GM10266 (cell line): ENCODE measurements at regions not wholly inside any gene's neighbourhood (a gene's known extent, or its start where the extent isn't known, plus 50 kb on each side); places are given as distances from the start of the nearest gene placed in this dataset.

Experiments used
- DNase-seq: peaks from one replicate; pipeline ENCODE4 v3.0.0; 2012; ENCODE audit errors: extremely low spot score
- TF ChIP-seq, protein P1 (sequence below): IDR thresholded peaks from 2 replicates; pipeline ENCODE4 v1.5.1; 2012; ENCODE audit warnings: mild to moderate bottlenecking, low read depth; ENCODE audit not compliant: control insufficient read depth, insufficient read depth; ENCODE audit errors: missing control alignments

DNA sequence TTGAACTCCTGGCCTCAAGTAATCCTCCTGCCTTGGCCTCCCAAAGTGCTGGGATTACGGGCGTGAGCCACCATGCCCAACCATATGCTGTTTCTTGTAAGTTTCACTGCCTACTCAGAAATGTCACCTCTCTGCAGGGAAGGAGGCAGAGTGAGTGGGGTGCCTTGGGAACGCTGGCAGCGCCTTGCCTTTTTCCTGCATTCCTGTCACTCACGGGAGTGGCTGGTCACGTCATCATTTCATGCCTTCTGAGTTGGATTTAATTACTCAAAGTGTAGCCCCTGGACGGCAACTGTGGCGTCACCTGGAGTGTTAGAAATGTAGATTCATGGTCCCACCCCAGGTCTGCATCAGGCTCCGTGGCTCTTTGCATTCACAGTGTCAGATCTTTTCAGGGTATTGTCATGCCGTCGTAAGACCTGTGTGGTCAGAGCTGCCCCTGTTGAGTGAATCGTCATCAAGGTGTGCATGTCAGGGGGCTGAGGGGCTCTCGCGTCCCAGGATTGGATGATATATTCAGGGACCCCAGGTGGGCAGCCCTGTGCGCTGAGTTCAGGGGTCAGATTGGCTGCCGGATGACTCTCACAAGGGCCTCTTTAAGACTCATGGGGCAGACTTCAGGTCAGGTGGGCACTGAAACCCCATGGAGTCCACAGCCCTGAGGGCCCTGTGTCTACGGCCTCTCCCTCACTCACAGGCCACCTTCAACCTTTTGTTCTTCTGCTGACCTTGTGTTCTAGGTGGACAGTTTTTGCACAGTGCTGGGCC is 65.9 kb upstream of the KLHL25 start:
- DNase-seq: no peak

DNA sequence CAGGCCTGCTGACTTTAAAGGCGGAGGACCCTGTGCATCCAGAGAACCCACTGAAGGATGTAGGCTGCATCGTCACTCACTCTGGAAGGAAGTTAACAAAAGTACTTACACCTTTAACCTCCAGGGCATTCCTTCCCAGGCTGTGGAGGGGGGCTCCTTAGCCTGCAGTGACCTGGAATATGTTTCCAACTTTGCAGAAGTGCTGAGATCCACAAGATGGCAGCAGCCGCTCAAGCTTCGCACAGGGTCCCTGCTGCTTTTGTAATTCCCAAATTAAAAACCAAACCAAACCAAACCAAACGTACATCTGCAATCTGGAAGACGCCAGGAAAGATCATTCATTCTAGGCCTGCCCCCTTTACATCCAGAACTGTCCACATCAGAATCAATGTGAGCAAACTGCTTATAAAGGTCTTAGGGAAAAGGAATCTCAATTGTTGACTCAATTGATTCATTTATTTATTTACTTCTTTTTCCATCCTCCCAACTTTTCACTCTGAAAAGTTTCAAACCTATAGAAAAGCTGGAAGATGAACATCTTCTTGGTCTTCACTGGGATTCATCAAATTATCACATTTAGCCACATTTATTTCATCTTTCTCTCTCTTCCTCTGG is 70.5 kb upstream of the KLHL25 start:
- TF ChIP-seq, protein P1, sequence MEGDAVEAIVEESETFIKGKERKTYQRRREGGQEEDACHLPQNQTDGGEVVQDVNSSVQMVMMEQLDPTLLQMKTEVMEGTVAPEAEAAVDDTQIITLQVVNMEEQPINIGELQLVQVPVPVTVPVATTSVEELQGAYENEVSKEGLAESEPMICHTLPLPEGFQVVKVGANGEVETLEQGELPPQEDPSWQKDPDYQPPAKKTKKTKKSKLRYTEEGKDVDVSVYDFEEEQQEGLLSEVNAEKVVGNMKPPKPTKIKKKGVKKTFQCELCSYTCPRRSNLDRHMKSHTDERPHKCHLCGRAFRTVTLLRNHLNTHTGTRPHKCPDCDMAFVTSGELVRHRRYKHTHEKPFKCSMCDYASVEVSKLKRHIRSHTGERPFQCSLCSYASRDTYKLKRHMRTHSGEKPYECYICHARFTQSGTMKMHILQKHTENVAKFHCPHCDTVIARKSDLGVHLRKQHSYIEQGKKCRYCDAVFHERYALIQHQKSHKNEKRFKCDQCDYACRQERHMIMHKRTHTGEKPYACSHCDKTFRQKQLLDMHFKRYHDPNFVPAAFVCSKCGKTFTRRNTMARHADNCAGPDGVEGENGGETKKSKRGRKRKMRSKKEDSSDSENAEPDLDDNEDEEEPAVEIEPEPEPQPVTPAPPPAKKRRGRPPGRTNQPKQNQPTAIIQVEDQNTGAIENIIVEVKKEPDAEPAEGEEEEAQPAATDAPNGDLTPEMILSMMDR: peak; percentile 67
- peak; percentile 22 for DNase-seq

More for the DNA sequence above, 65.9 kb upstream of the KLHL25 start:
- TF ChIP-seq, protein P1: no peak

DNA sequence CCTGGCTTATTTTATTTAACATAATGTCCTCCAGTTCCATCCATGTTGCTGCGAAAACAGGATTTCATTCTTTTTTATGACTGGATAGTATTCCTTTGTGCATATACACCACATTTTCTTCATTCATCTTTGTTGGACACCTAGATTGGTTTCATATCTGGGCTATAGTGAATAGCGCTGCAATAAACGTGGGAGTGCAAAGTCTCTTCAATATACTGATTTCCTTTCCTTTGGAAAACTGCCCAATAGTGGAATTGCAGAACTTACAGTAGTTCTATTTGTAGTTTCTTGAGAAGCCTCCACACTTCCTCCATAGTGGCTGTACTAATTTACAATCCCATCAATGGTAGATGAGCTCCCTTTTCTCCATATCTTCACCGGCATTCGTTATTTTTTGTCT is 72.5 kb upstream of the KLHL25 start:
- TF ChIP-seq, protein P1: no peak

DNA sequence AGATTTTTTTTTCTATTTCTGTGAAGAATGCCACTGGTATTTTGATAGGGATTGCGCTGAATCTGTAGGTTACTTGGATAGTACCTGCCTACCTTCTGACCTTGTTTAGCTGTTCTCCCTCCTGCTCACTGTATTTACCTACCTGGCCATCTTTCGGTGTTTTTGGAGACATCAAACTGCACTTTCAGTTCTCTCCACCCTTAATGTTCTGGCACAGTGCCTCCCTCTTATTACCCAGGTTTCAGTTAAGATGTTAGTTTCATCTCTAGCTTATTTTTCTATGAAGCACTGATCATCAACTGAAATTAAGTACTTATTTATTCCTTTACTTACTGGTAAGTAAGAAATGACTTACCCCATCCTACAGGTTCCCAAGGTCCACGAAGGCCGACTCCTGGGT is 74.4 kb upstream of the KLHL25 start:
- DNase-seq: no peak
- TF ChIP-seq, protein P1: no peak

More for the DNA sequence above, 72.5 kb upstream of the KLHL25 start:
- DNase-seq: no peak

DNA sequence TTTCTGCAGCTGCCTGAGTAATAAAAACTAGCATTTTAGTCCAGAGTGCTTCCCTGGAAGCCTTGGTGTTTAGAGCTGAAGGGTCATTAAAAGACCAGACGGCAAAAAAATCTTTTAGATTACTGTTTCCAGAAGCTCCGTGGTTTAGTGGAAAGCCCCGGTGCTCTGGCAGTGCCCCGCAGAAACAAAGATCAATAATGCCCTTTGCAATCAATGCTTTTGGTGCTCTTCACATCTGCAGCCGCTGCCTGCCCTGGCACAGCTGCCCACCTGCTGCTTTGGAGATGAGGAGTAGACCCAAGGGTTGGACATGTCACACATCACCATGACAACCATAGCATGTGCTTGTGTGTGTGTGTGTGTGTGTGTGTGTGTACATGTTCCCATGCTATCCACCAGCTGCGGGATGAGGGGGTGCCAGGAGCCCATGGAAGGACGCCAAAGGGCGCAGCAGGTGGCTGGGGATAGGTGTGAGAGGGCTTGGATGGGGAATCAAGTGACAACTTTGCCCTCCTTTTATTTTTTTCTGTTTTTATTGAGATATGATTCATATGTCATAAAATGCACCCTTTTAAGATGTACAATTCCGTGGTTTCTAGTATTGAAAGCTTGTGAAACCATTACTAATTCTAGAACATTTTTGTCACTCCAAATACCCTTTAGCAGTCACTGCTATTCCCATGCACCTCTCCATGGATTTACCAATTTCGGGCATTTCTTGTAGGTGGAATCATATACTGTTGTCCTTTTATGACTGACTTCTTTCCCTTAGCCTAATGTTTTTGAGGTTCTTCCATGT is 75.7 kb upstream of the KLHL25 start:
- TF ChIP-seq, protein P1: no peak
- no peak for DNase-seq

DNA sequence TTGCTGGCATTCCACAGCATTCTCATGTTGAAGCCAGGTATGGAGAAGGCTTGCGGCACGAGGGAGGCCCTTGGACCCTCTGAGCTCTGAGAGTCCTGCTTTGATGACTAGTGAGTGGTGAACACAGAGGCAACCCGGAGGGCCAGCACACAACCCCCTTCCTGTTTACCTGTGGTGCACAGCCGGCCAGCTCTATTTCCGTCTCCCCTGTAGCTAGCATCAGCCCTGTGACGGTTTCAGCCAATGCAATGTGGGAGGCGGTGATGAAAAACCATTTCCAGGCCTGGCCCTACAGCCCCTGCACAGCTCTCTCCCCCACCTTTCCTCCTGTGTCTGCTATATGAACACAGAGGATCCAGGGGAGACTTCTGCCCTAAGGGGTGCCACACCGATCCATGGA is 76.8 kb upstream of the KLHL25 start:
- TF ChIP-seq, protein P1: no peak
- DNase-seq: no peak

DNA sequence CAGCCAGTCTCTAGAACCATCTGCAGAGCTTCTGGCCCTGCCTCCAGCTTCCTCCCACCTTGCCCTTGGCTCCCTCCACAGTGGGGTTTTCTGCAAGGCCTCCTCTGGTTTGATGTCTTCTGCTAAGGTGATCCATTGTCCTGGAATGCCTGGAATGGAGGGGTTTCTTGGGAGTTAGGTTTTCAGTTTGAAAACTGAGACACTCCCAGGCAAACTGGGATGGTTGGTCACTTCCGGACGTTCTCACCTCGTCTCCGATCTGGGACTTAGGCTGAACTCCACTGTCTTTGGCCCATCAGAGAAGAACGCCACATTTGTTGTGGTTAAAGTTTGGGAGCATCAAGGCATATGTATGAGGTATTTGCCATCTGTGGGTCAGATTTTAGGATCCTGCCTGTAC is 77.4 kb upstream of the KLHL25 start:
- no peak for DNase-seq
- TF ChIP-seq, protein P1: no peak
